Putamen (tissue), 1 donor: ENCODE measurements at regions not wholly inside any gene's neighbourhood (a gene's known extent, or its start where the extent isn't known, plus 50 kb on each side); places are given as distances from the start of the nearest gene placed in this dataset.

Experiments
- DNase-seq: peaks from one replicate; pipeline ENCODE4 v3.0.0-alpha.2; 2016; ENCODE audit warnings: low spot score

- no peak for DNase-seq
These were observed 79.2 kb upstream of the MGAT5 start for GRCh38 chr2:134174711-134175110.

- no peak for DNase-seq
These were observed 78.0 kb upstream of the MGAT5 start for GRCh38 chr2:134175834-134176233.

GRCh38 chr2:134177351-134177931, 76.4 kb upstream of the MGAT5 start:
- DNase-seq: no peak

- DNase-seq: no peak
These were observed 75.6 kb upstream of the MGAT5 start for GRCh38 chr2:134178138-134178877.

GRCh38 chr2:134181219-134181618, 72.7 kb upstream of the MGAT5 start:
- DNase-seq: no peak

GRCh38 chr2:134183679-134184078, 70.2 kb upstream of the MGAT5 start:
- DNase-seq: no peak

GRCh38 chr2:134185639-134186038, 68.2 kb upstream of the MGAT5 start:
- DNase-seq: no peak

GRCh38 chr2:134189009-134189720, 64.7 kb upstream of the MGAT5 start:
- DNase-seq: no peak

- DNase-seq: no peak
These were observed 63.6 kb upstream of the MGAT5 start for GRCh38 chr2:134190062-134190806.

- no peak for DNase-seq
These were observed 63.1 kb upstream of the MGAT5 start for GRCh38 chr2:134190807-134191203.

- no peak for DNase-seq
These were observed 62.0 kb upstream of the MGAT5 start for GRCh38 chr2:134191835-134192234.

GRCh38 chr2:134193006-134193405, 60.9 kb upstream of the MGAT5 start:
- no peak for DNase-seq

- DNase-seq: no peak
These were observed 59.4 kb upstream of the MGAT5 start for GRCh38 chr2:134194519-134194918.

GRCh38 chr2:134195341-134195740, 58.5 kb upstream of the MGAT5 start:
- no peak for DNase-seq

- no peak for DNase-seq
These were observed 56.4 kb upstream of the MGAT5 start for GRCh38 chr2:134197445-134197844.

GRCh38 chr2:134198006-134198634, 55.8 kb upstream of the MGAT5 start:
- no peak for DNase-seq

- DNase-seq: no peak
These were observed 54.7 kb upstream of the MGAT5 start for GRCh38 chr2:134199123-134199522.

- no peak for DNase-seq
These were observed 53.7 kb upstream of the MGAT5 start for GRCh38 chr2:134200036-134200618.

- DNase-seq: no peak
These were observed 52.3 kb upstream of the MGAT5 start for GRCh38 chr2:134201533-134201932.

- DNase-seq: no peak
These were observed 51.5 kb upstream of the MGAT5 start for GRCh38 chr2:134202371-134202770.

GRCh38 chr2:134203175-134203574, 50.7 kb upstream of the MGAT5 start:
- DNase-seq: no peak
